HCT116 (cell line): ENCODE measurements at regions not wholly inside any gene's neighbourhood (a gene's known extent, or its start where the extent isn't known, plus 50 kb on each side); places are given as distances from the start of the nearest gene placed in this dataset.

ENCODE experiments used
- ATAC-seq: fragments of 200-7000 bp; cut with Tn5 transposase; 2 replicates; pipeline ENCODE4 v1.9.1; 2020; ENCODE audit warnings: mild to moderate bottlenecking, moderate library complexity
- BruUV-seq: library from RNA; stranded (reverse); fragments of 400-500 nt; replicated peaks from 2 replicates; lab custom pipeline; 2021; lab: Mats Ljungman, UMichigan
- CTCF ChIA-PET: fragments of 300-600 bp; sonication (Branson Sonifier 250); formaldehyde crosslinking; loops from one replicate; lab custom pipeline; 2021; ENCODE audit warnings: antibody characterized with exemption; lab: Charles Lee
- POLR2A ChIA-PET: fragments of 300-600, 350-600 bp; sonication (Branson Sonifier 250); formaldehyde crosslinking; loops from one replicate; lab custom pipeline; 2021; ENCODE audit warnings: antibody characterized with exemption; lab: Charles Lee
- RAD21 ChIA-PET, 2 experiments: fragments of 300-600 bp; sonication (Branson Sonifier 250); formaldehyde crosslinking; loops; one replicate each; lab custom pipeline; 2023; ENCODE audit warnings: low total read pairs in 2 of 2; ENCODE audit not compliant: uncharacterized antibody in 2 of 2, unreplicated experiment in 2 of 2, low non-redundant PET in 1 of 2; lab: Charles Lee
- DNase-seq: peaks from one replicate; pipeline ENCODE4 v3.0.0-alpha.2; 2010; ENCODE audit warnings: low read depth, low spot score
- H2AFZ ChIP-seq: fragments of 200-600 bp; shearing (Covaris generic), sonication (generic); 2 replicates; pipeline ENCODE4 v1.6.1; 2017; ENCODE audit warnings: low read depth, mixed run types, mixed read lengths, antibody characterized with exemption, low read length; ENCODE audit not compliant: poor library complexity, severe bottlenecking
- H3K27ac ChIP-seq: 2 replicates; pipeline ENCODE4 v1.5.1; 2012; ENCODE audit warnings: low read depth, low read length
- H3K27me3 ChIP-seq: fragments of 200-600 bp; sonication (generic); 2 replicates; pipeline ENCODE4 v1.6.1; 2016; ENCODE audit warnings: mixed run types, low read length, mixed read lengths; ENCODE audit not compliant: insufficient read depth
- H3K36me3 ChIP-seq, 2 experiments: fragments of 200-500 bp in 1 of 2; fragments of 200-600 bp in 1 of 2; sonication (Bioruptor generic) in 1 of 2; sonication (generic) in 1 of 2; 2 replicates each; pipeline versions ENCODE4 v1.5.1 to v1.6.1; 2014 to 2016; ENCODE audit warnings: low read length in 2 of 2, inconsistent platforms in 1 of 2, mixed read lengths in 1 of 2, mixed run types in 1 of 2; ENCODE audit not compliant: insufficient read depth in 2 of 2, control insufficient read depth in 1 of 2
- H3K4me1 ChIP-seq, 2 experiments: fragments of 200-600 bp in 1 of 2; sonication (generic) in 1 of 2; 2 replicates each; pipeline versions ENCODE4 v1.5.1 to v1.6.1; 2012 to 2017; ENCODE audit warnings: low read length in 2 of 2, inconsistent platforms in 1 of 2, mild to moderate bottlenecking in 1 of 2, mixed read lengths in 1 of 2, mixed run types in 1 of 2, moderate library complexity in 1 of 2; ENCODE audit not compliant: insufficient read depth in 2 of 2, control insufficient read depth in 1 of 2
- H3K4me2 ChIP-seq: fragments of 200-600 bp; sonication (generic); 2 replicates; pipeline ENCODE4 v1.6.1; 2017; ENCODE audit warnings: mixed run types, low read length, mixed read lengths
- H3K4me3 ChIP-seq, 2 experiments: fragments of 200-600 bp in 1 of 2; sonication (generic) in 1 of 2; replicated peaks in 1 of 2; 2 replicates each; pipeline ENCODE4 v1.5.1; 2011 to 2016; ENCODE audit warnings: low read length in 2 of 2, control low read depth in 1 of 2, low read depth in 1 of 2, mild to moderate bottlenecking in 1 of 2, mixed read lengths in 1 of 2, mixed run types in 1 of 2
- H3K79me2 ChIP-seq: fragments of 200-600 bp; sonication (generic); 2 replicates; pipeline ENCODE4 v1.6.1; 2017; ENCODE audit warnings: mild to moderate bottlenecking, mixed run types, low read length, moderate library complexity, mixed read lengths; ENCODE audit not compliant: insufficient read depth
- H3K9ac ChIP-seq: fragments of 200-600 bp; sonication (generic); 2 replicates; pipeline ENCODE4 v1.6.1; 2016; ENCODE audit warnings: low read length, mixed read lengths
- H3K9me2 ChIP-seq: fragments of 200-600 bp; sonication (generic), shearing (Covaris generic); 2 replicates; pipeline ENCODE4 v1.6.1; 2017; ENCODE audit warnings: mixed run types, mild to moderate bottlenecking, moderate library complexity; ENCODE audit not compliant: insufficient read depth
- H3K9me3 ChIP-seq, 2 experiments: fragments of 200-500 bp in 1 of 2; fragments of 200-600 bp in 1 of 2; sonication (Bioruptor generic) in 1 of 2; sonication (generic) in 1 of 2; 2 replicates each; pipeline ENCODE4 v1.6.1; 2014 to 2017; ENCODE audit warnings: low read length in 2 of 2, mixed read lengths in 2 of 2, inconsistent platforms in 1 of 2, low read depth in 1 of 2, mild to moderate bottlenecking in 1 of 2, mixed run types in 1 of 2, moderate library complexity in 1 of 2; ENCODE audit not compliant: control insufficient read depth in 1 of 2, insufficient read depth in 1 of 2
- H4K20me1 ChIP-seq: fragments of 200-600 bp; sonication (generic), shearing (Covaris generic); 2 replicates; pipeline ENCODE4 v1.6.1; 2017; ENCODE audit warnings: mixed run types, mild to moderate bottlenecking, moderate library complexity; ENCODE audit not compliant: insufficient read depth
- CBX3 ChIP-seq: IDR thresholded peaks from 2 replicates; pipeline ENCODE4 v1.6.1; 2012; ENCODE audit warnings: low read depth
- EGR1 ChIP-seq: IDR thresholded peaks from 2 replicates; pipeline ENCODE4 v1.6.1; 2012; ENCODE audit warnings: low read depth
- ELF1 ChIP-seq: IDR thresholded peaks from 2 replicates; pipeline ENCODE4 v1.6.1; 2012; ENCODE audit warnings: low read depth, borderline replicate concordance
- POLR2AphosphoS5 ChIP-seq: IDR thresholded peaks from 2 replicates; pipeline ENCODE4 v1.6.1; 2011; ENCODE audit warnings: mild to moderate bottlenecking, low read depth, low read length, moderate library complexity
- SIN3A ChIP-seq: IDR thresholded peaks from 2 replicates; pipeline ENCODE4 v1.6.1; 2012; ENCODE audit warnings: low read depth
- YY1 ChIP-seq: IDR thresholded peaks from 2 replicates; pipeline ENCODE4 v1.6.1; 2011; ENCODE audit warnings: low read length, low read depth, moderate library complexity, mild to moderate bottlenecking; ENCODE audit not compliant: insufficient replicate concordance; ENCODE audit errors: extremely low read depth
- ZNF274 ChIP-seq: fragments of 200-500 bp; sonication (Bioruptor generic); IDR thresholded peaks from 2 replicates; pipeline ENCODE4 v1.6.1; 2014; ENCODE audit warnings: mild to moderate bottlenecking, low read depth, low read length, inconsistent platforms
- intact Hi-C: fragments of 100-400 bp; cut with micrococcal nuclease; formaldehyde crosslinking; loops from 2 replicates; pipeline ENCODE4 v1.10.0; 2022
- TF ChIP-seq, protein P1 (sequence below): IDR thresholded peaks from 2 replicates; pipeline ENCODE4 v1.6.1; 2011; ENCODE audit warnings: mild to moderate bottlenecking, low read length, moderate library complexity; ENCODE audit not compliant: insufficient replicate concordance; ENCODE audit errors: extremely low read depth
- TF ChIP-seq, protein P2 (sequence below): IDR thresholded peaks from 2 replicates; pipeline ENCODE4 v1.6.1; 2012
- TF ChIP-seq, protein P3 (sequence below), 3 experiments: fragments of 200-600 bp in 1 of 3; sonication (generic) in 1 of 3; IDR thresholded peaks in 2 of 3; conservative IDR thresholded peaks in 1 of 3; 2 replicates each; pipeline ENCODE4 v1.5.1; 2012 to 2017; ENCODE audit warnings: low read depth in 2 of 3, low read length in 2 of 3, antibody characterized with exemption in 1 of 3, borderline replicate concordance in 1 of 3, control low read depth in 1 of 3, mild to moderate bottlenecking in 1 of 3, mixed read lengths in 1 of 3, mixed run types in 1 of 3, moderate library complexity in 1 of 3; ENCODE audit not compliant: insufficient read depth in 1 of 3

DNA sequence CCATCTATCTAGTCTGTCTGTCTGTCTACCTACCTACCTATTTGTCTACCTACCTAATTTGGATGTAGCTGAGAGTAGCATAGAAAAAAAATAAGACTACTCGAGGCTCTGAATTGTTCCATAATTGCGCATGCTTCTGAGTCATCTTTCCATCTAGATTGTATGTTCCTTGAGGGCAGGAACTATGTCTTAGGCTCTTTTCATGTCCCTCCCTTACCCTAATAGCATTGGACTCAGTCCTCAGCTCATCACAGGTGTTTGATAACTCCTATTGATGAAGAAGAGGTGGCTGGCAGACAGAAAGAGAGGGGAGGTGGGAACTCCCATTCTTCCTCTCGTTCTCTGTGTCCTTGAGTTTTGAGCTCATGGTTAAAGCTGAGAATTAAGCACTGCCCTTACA is 263.7 kb downstream of the TTC6 start:
- no peaks in the 10 kb centered on the region for H3K79me2 ChIP-seq
- TF ChIP-seq, protein P1, sequence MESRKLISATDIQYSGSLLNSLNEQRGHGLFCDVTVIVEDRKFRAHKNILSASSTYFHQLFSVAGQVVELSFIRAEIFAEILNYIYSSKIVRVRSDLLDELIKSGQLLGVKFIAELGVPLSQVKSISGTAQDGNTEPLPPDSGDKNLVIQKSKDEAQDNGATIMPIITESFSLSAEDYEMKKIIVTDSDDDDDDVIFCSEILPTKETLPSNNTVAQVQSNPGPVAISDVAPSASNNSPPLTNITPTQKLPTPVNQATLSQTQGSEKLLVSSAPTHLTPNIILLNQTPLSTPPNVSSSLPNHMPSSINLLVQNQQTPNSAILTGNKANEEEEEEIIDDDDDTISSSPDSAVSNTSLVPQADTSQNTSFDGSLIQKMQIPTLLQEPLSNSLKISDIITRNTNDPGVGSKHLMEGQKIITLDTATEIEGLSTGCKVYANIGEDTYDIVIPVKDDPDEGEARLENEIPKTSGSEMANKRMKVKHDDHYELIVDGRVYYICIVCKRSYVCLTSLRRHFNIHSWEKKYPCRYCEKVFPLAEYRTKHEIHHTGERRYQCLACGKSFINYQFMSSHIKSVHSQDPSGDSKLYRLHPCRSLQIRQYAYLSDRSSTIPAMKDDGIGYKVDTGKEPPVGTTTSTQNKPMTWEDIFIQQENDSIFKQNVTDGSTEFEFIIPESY = no peak
- TF ChIP-seq YY1 (no peak), CBX3 (no peak), ELF1 (no peak), POLR2AphosphoS5 (no peak), ZNF274 (no peak), SIN3A (no peak), EGR1 (no peak)
- TF ChIP-seq, protein P2, sequence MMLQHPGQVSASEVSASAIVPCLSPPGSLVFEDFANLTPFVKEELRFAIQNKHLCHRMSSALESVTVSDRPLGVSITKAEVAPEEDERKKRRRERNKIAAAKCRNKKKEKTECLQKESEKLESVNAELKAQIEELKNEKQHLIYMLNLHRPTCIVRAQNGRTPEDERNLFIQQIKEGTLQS = no peak
- TF ChIP-seq, protein P3, sequence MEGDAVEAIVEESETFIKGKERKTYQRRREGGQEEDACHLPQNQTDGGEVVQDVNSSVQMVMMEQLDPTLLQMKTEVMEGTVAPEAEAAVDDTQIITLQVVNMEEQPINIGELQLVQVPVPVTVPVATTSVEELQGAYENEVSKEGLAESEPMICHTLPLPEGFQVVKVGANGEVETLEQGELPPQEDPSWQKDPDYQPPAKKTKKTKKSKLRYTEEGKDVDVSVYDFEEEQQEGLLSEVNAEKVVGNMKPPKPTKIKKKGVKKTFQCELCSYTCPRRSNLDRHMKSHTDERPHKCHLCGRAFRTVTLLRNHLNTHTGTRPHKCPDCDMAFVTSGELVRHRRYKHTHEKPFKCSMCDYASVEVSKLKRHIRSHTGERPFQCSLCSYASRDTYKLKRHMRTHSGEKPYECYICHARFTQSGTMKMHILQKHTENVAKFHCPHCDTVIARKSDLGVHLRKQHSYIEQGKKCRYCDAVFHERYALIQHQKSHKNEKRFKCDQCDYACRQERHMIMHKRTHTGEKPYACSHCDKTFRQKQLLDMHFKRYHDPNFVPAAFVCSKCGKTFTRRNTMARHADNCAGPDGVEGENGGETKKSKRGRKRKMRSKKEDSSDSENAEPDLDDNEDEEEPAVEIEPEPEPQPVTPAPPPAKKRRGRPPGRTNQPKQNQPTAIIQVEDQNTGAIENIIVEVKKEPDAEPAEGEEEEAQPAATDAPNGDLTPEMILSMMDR (IDR thresholded peaks at IDR 0.05 in 2 of 3, conservative IDR thresholded peaks at IDR 0.05 in 1 of 3; ENCODE audit: borderline replicate concordance in 1 of 3, insufficient read depth in 1 of 3, low read depth in 2 of 3, low read length in 2 of 3) = no peak
- H3K36me3 ChIP-seq = no peaks in the 10 kb centered on the region
- H4K20me1 ChIP-seq = no peaks in the 10 kb centered on the region
- BruUV-seq = no TSS peak
- no peaks in the 10 kb centered on the region for H3K9me2 ChIP-seq
- intact Hi-C loops = no loop called here
- ChIA-PET CTCF (no interaction called here), POLR2A (no interaction called here), RAD21 (no interaction called here)
- no peak overlapping the region for H3K4me3 ChIP-seq
- no peak overlapping the region for H3K27ac ChIP-seq
- no peak for DNase-seq
- H2AFZ ChIP-seq = no peak overlapping the region
- ATAC-seq = no peak
- no peak overlapping the region for H3K4me2 ChIP-seq
- H3K9me3 ChIP-seq = no peaks in the 10 kb centered on the region
- no peaks in the 10 kb centered on the region for H3K4me1 ChIP-seq
- H3K9ac ChIP-seq = no peak overlapping the region
- H3K27me3 ChIP-seq = no peaks in the 10 kb centered on the region
